Coronary artery (tissue), 2 donors: ENCODE measurements at regions not wholly inside any gene's neighbourhood (a gene's known extent, or its start where the extent isn't known, plus 50 kb on each side); places are given as distances from the start of the nearest gene placed in this dataset.

Experiments
- DNase-seq: peaks from one replicate; pipeline ENCODE4 v3.0.0-alpha.2; 2017; ENCODE audit warnings: low spot score
- H3K27ac ChIP-seq, 2 donors: fragments of 200-600 bp; sonication (generic); one replicate each; pipeline ENCODE4 v1.5.1; 2016 to 2019
- H3K4me3 ChIP-seq: fragments of 200-600 bp; sonication (generic); 2 replicates; pipeline ENCODE4 v1.5.1; 2016; ENCODE audit warnings: mild to moderate bottlenecking, moderate library complexity
- CTCF ChIP-seq: fragments of 200-600 bp; sonication (generic); IDR thresholded peaks from one replicate; pipeline ENCODE4 v1.5.1; 2019; ENCODE audit warnings: antibody characterized with exemption

GRCh38 chr2:16107246-16107645, 166.9 kb downstream of the MYCN start:
- no peak overlapping the region for H3K27ac ChIP-seq
- DNase-seq: no peak
- no peak for TF ChIP-seq CTCF

GRCh38 chr2:16106619-16107018, 166.3 kb downstream of the MYCN start:
- Histone ChIP-seq H3K4me3 (no peak overlapping the region), H3K27ac (no peak overlapping the region)
- DNase-seq: no peak
- TF ChIP-seq CTCF: no peak

More at GRCh38 chr2:16107246-16107645, 166.9 kb downstream of the MYCN start:
- H3K4me3 ChIP-seq: no peak overlapping the region

GRCh38 chr2:16105669-16106281, 165.4 kb downstream of the MYCN start:
- no peak overlapping the region for H3K27ac ChIP-seq
- DNase-seq: no peak
- no peak overlapping the region for H3K4me3 ChIP-seq
- no peak for TF ChIP-seq CTCF

GRCh38 chr2:16104949-16105668, 164.8 kb downstream of the MYCN start:
- DNase-seq: no peak
- TF ChIP-seq CTCF: no peak
- H3K27ac ChIP-seq: no peak overlapping the region
- H3K4me3 ChIP-seq: no peak overlapping the region

- no peak for TF ChIP-seq CTCF
- Histone ChIP-seq H3K27ac (no peak overlapping the region), H3K4me3 (no peak overlapping the region)
- DNase-seq: no peak
Measured at GRCh38 chr2:16104315-16104948, 164.1 kb downstream of the MYCN start.

GRCh38 chr2:16103614-16104314, 163.4 kb downstream of the MYCN start:
- TF ChIP-seq CTCF: no peak
- DNase-seq: no peak
- H3K27ac ChIP-seq: no peak overlapping the region
- no peak overlapping the region for H3K4me3 ChIP-seq
